ENCODE measurements at regions not wholly inside any gene's neighbourhood (a gene's known extent, or its start where the extent isn't known, plus 50 kb on each side); places are given as distances from the start of the nearest gene placed in this dataset.
A peak's percentile ranks its signal among the peaks of the same experiment; 100 is the strongest.
"Not testable (repeated sequence)": the region's sequence is repeated elsewhere in the genome, so short reads cannot be mapped to it uniquely, and the experiment has no call there.

DNA sequence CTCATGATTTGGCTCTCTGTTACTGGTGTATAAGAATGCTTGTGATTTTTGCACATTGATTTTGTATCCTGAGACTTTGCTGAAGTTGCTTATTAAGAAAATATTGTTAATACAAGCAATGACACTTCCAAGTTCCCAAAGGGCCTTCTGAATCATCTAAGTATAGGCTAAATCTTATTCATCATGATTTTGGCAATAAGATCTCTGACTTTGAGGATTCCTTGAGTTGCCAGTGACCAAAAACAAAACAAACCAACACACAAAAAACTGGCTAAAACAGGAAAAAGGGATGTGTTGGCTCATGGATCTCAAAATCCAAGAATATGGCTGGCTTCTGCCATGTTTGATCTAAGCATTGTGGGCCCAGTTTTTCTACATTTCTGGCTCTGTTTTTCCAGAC lies 163.4 kb downstream of the HHIPL2 start:
- ChIA-PET POLR2A (ENCODE audit: partially characterized antibody) (no interaction called here), CTCF (ENCODE audit: partially characterized antibody) (no interaction called here)
- no peak overlapping the region for H3K4me3 Mint-ChIP-seq
- H3K4me1 ChIP-seq (ENCODE audit: insufficient read depth, low read length): no peaks in the 10 kb centered on the region
- intact Hi-C loops (cut with micrococcal nuclease): no loop called here
- H3K36me3 ChIP-seq (ENCODE audit: insufficient read depth, low read length): no peaks in the 10 kb centered on the region
- H3K4me1 Mint-ChIP-seq: peaks cover 0 to 11% (median 0%) of the 10 kb centered on the region in 4 donors
- no peak overlapping the region for H3K4me3 ChIP-seq (ENCODE audit: low read length in 2 of 2)
- peaks cover 2 to 16% of the 10 kb centered on the region in 2 donors for H3K36me3 Mint-ChIP-seq
- no peaks in the 10 kb centered on the region for H3K9me3 ChIP-seq (ENCODE audit: control insufficient read depth in 1 of 2, low read length in 2 of 2)
- no peak overlapping the region for H3K27ac ChIP-seq (ENCODE audit: low read depth, low read length)
- H3K9me3 Mint-ChIP-seq: peaks cover 9 to 23% (median 15%) of the 10 kb centered on the region in 8 donors
- no peaks in the 10 kb centered on the region for H3K27me3 ChIP-seq (ENCODE audit: insufficient read depth, low read length)
- no peak overlapping the region for H3K27ac Mint-ChIP-seq
- no peak for DNase-seq
- peaks cover 0 to 4% of the 10 kb centered on the region in 2 donors for H3K27me3 Mint-ChIP-seq

DNA sequence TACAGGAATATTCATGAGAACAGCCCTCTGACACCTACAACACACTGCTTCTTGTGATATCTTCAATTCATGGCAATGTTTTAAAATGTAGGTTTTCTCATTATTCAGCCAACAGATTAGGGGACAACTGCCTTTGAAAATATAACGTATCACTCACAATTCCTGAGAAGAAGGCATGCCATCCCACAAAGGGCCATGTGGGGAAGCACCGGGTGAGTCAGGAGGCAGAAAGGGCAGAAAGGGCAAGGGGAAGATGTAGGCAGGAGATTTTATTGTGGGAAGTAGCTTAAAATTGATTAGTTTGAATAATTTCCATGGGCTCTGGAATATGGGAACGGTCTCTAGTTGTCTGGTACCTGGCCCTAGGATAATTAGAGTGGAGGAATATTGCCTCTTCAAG lies 165.7 kb downstream of the HHIPL2 start:
- Histone ChIP-seq H3K4me1 (ENCODE audit: insufficient read depth, low read length) (no peaks in the 10 kb centered on the region), H3K9me3 (ENCODE audit: control insufficient read depth in 1 of 2, low read length in 2 of 2) (no peaks in the 10 kb centered on the region), H3K27ac (ENCODE audit: low read depth, low read length) (no peak overlapping the region), H3K36me3 (ENCODE audit: insufficient read depth, low read length) (no peaks in the 10 kb centered on the region), H3K4me3 (ENCODE audit: low read length in 2 of 2) (no peak overlapping the region), H3K27me3 (ENCODE audit: insufficient read depth, low read length) (no peaks in the 10 kb centered on the region)
- H3K9me3 Mint-ChIP-seq: peaks cover 11 to 23% (median 15%) of the 10 kb centered on the region in 8 donors
- intact Hi-C loops (cut with micrococcal nuclease): no loop called here
- H3K27ac Mint-ChIP-seq: no peak overlapping the region
- H3K27me3 Mint-ChIP-seq: peaks cover 0 to 4% of the 10 kb centered on the region in 2 donors
- no peak for DNase-seq
- ChIA-PET CTCF (ENCODE audit: partially characterized antibody) (no interaction called here), POLR2A (ENCODE audit: partially characterized antibody) (no interaction called here)
- peaks cover 0 to 7% (median under 1%) of the 10 kb centered on the region in 4 donors for H3K4me1 Mint-ChIP-seq
- no peak overlapping the region for H3K4me3 Mint-ChIP-seq
- H3K36me3 Mint-ChIP-seq: peaks cover 2 to 14% of the 10 kb centered on the region in 2 donors

DNA sequence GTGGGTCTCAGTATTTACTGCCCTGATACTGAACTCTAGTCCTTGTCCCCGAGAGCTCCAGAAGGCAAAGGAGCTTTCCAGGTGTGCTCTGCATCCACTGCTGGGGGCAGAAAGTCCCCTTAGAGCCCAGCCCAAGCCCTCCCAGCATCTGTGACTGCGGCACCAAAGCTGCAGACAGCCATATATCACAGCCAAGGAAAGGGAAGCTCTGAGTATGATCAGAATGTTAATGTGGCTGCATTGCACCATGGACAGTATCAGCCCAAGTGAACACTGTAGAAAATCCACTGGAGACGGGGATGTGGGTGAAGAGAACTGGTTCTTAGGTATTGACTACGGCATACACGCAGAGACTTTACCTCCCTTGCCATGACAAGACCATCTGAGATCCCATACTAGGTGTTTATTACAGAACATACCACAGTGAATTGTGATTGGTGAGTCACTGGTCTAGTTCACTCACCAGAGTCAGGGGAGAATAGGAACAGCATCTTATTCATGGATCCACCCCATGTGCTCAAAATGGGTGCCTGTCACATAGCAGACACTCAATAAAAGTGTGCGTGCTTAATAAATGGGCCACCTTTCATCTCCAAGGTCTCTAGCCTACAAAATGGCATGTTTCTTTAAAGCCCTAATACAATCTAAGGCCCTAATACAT lies 170.3 kb downstream of the HHIPL2 start:
- Histone ChIP-seq H3K4me1 (ENCODE audit: insufficient read depth, low read length) (no peaks in the 10 kb centered on the region), H3K27me3 (ENCODE audit: insufficient read depth, low read length) (no peaks in the 10 kb centered on the region), H3K36me3 (ENCODE audit: insufficient read depth, low read length) (no peaks in the 10 kb centered on the region), H3K4me3 (ENCODE audit: low read length in 2 of 2) (no peak overlapping the region), H3K27ac (ENCODE audit: low read depth, low read length) (no peak overlapping the region), H3K9me3 (ENCODE audit: control insufficient read depth in 1 of 2, low read length in 2 of 2) (no peaks in the 10 kb centered on the region)
- Mint-ChIP-seq H3K27me3 (peaks cover 0 to 2% of the 10 kb centered on the region in 2 donors), H3K27ac (peak overlapping the region in 1 of 7 donors; percentile 6), H3K4me3 (no peak overlapping the region), H3K36me3 (peaks cover 2 to 14% of the 10 kb centered on the region in 2 donors), H3K9me3 (peaks cover 11 to 19% (median 13%) of the 10 kb centered on the region in 8 donors), H3K4me1 (peaks cover 5 to 15% (median 8%) of the 10 kb centered on the region in 4 donors)
- intact Hi-C loops (cut with micrococcal nuclease): no loop called here
- POLR2A ChIA-PET (ENCODE audit: partially characterized antibody): no interaction called here
- no peak for DNase-seq
- CTCF ChIA-PET (ENCODE audit: partially characterized antibody): no interaction called here

DNA sequence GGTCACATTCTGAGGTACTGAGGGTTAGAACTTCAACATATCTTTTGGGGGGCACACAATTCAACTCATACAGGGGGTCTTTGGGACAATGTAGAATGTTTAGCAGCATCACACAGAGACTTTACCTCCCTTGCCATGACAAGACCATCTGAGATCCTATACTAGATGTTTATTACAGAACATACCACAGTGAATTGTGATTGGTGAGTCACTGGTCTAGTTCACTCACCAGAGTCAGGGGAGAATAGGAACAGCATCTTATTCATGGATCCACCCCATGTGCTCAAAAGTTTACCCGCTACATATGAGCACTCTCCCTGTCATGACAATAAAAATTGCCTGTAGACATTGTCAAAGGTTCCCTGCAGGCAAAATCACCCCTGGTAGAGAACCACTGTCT lies 171.1 kb downstream of the HHIPL2 start:
- CTCF ChIA-PET (ENCODE audit: partially characterized antibody); H3K9me3 ChIP-seq (ENCODE audit: control insufficient read depth in 1 of 2, low read length in 2 of 2): not testable (repeated sequence)
- peaks cover 5 to 16% (median 9%) of the 10 kb centered on the region in 4 donors for H3K4me1 Mint-ChIP-seq

DNA sequence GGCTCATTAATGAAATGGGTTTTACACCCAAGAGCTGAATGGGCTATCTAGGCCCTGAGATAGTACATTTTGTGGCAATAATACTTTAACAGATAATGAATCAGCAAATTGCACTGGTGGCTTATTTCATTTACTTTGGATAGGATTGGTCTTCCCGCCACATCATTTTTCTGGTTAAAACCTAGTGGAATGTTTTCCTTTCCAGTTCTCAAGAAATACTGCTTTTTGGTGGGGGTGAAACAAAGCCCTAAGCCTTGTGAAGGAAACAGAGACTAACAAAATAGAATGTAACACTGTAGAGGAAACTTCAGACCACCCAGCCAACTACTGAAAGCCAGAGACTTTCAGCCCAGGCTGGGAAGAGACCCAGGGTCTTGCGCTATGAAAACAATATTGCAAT lies 172.2 kb downstream of the HHIPL2 start:
- POLR2A ChIA-PET (ENCODE audit: partially characterized antibody): no interaction called here
- Mint-ChIP-seq H3K9me3 (peaks cover 9 to 14% (median 11%) of the 10 kb centered on the region in 8 donors), H3K27ac (no peak overlapping the region), H3K27me3 (no peaks in the 10 kb centered on the region), H3K36me3 (peaks cover 0 to 9% of the 10 kb centered on the region in 2 donors), H3K4me3 (no peak overlapping the region), H3K4me1 (peaks cover 5 to 23% (median 13%) of the 10 kb centered on the region in 4 donors)
- CTCF ChIA-PET (ENCODE audit: partially characterized antibody): no interaction called here
- DNase-seq: no peak
- Histone ChIP-seq H3K4me3 (ENCODE audit: low read length in 2 of 2) (no peak overlapping the region), H3K27me3 (ENCODE audit: insufficient read depth, low read length) (no peaks in the 10 kb centered on the region), H3K9me3 (ENCODE audit: control insufficient read depth in 1 of 2, low read length in 2 of 2) (no peaks in the 10 kb centered on the region), H3K4me1 (ENCODE audit: insufficient read depth, low read length) (no peaks in the 10 kb centered on the region), H3K27ac (ENCODE audit: low read depth, low read length) (no peak overlapping the region), H3K36me3 (ENCODE audit: insufficient read depth, low read length) (no peaks in the 10 kb centered on the region)
- intact Hi-C loops (cut with micrococcal nuclease): no loop called here

More for the DNA sequence above, 171.1 kb downstream of the HHIPL2 start:
- Mint-ChIP-seq H3K9me3 (peaks cover 11 to 16% (median 12%) of the 10 kb centered on the region in 8 donors), H3K27ac (peak overlapping the region in 1 of 7 donors; percentile 24)
- H3K4me1 ChIP-seq (ENCODE audit: insufficient read depth, low read length); H3K27me3 ChIP-seq (ENCODE audit: insufficient read depth, low read length); H3K36me3 Mint-ChIP-seq; DNase-seq; intact Hi-C loops (cut with micrococcal nuclease); H3K27ac ChIP-seq (ENCODE audit: low read depth, low read length); POLR2A ChIA-PET (ENCODE audit: partially characterized antibody); H3K4me3 ChIP-seq (ENCODE audit: low read length in 2 of 2); H3K27me3 Mint-ChIP-seq; H3K36me3 ChIP-seq (ENCODE audit: insufficient read depth, low read length); H3K4me3 Mint-ChIP-seq: not testable (repeated sequence)

DNA sequence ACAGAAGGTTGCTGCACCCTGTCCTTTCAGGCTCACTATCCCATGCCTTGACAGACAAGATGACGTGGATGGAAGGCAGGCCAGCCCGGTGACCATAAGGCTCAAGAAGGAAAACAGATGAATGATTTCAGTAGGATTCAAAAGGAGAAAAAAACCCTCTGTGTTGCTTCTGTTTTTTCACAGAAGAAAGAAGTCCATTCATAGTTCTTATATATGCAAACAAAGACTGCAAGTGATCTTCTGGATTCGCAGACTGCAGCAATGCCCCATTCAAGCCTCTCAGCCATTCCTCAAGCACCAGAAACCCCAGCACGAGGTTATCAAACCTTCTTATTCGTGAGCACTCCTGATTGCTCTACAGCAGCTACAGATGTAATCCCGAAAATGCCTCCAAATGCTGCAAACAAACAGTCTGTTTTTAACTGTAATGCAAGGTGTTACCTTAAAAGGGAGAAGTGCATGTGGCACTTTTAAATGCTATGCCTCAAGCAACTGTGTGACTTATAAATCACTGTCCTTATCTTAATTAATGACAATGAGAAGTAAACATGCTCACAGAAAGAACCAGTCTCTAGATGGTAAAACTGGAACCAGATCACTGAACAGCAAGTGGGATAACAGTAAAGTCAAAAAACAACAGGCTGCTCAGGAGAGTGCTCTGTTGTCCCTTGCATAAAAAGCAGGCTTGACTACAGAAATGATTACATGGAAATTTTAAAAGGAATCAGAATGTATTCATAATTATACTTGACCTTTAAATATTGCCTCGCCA lies 173.9 kb downstream of the HHIPL2 start:
- no peaks in the 10 kb centered on the region for H3K27me3 ChIP-seq (ENCODE audit: insufficient read depth, low read length)
- no peaks in the 10 kb centered on the region for H3K36me3 Mint-ChIP-seq
- no peak for DNase-seq
- H3K9me3 Mint-ChIP-seq: peaks cover 0 to 4% (median 0%) of the 10 kb centered on the region in 8 donors
- H3K4me1 ChIP-seq (ENCODE audit: insufficient read depth, low read length): no peaks in the 10 kb centered on the region
- peak overlapping the region in 4 of 7 donors; percentile 14 to 70 (median 39) for H3K27ac Mint-ChIP-seq
- no peak overlapping the region for H3K27ac ChIP-seq (ENCODE audit: low read depth, low read length)
- ChIA-PET POLR2A (ENCODE audit: partially characterized antibody) (no interaction called here), CTCF (ENCODE audit: partially characterized antibody) (no interaction called here)
- peaks cover 5 to 23% (median 13%) of the 10 kb centered on the region in 4 donors for H3K4me1 Mint-ChIP-seq
- H3K36me3 ChIP-seq (ENCODE audit: insufficient read depth, low read length): no peaks in the 10 kb centered on the region
- no peak overlapping the region for H3K4me3 Mint-ChIP-seq
- intact Hi-C loops (cut with micrococcal nuclease): no loop called here
- H3K9me3 ChIP-seq (ENCODE audit: control insufficient read depth in 1 of 2, low read length in 2 of 2): no peaks in the 10 kb centered on the region
- no peaks in the 10 kb centered on the region for H3K27me3 Mint-ChIP-seq
- no peak overlapping the region for H3K4me3 ChIP-seq (ENCODE audit: low read length in 2 of 2)

DNA sequence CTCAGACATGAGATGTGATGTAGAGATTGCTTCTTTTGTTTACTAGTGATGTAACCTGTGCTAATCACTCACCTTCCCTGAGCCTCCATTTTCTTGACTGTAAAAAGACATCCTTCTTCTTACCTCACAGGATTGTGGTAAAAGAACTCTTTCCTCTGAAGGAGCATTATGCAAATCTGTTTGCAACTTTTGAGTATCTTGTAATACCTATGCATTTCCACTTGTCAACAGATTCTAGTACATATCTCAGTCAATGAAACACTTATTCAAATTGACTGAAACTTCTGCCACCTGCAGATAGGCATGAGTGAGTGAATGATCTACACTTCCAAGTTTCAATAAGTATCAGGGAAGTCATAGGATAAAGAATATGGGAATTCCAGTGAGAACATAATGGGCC lies 174.7 kb downstream of the HHIPL2 start:
- CTCF ChIA-PET (ENCODE audit: partially characterized antibody): no interaction called here
- no peak overlapping the region for H3K4me3 ChIP-seq (ENCODE audit: low read length in 2 of 2)
- no peaks in the 10 kb centered on the region for H3K9me3 ChIP-seq (ENCODE audit: control insufficient read depth in 1 of 2, low read length in 2 of 2)
- no peak for DNase-seq
- no peaks in the 10 kb centered on the region for H3K36me3 Mint-ChIP-seq
- H3K27me3 Mint-ChIP-seq: no peaks in the 10 kb centered on the region
- no peaks in the 10 kb centered on the region for H3K36me3 ChIP-seq (ENCODE audit: insufficient read depth, low read length)
- H3K27ac ChIP-seq (ENCODE audit: low read depth, low read length): no peak overlapping the region
- no peaks in the 10 kb centered on the region for H3K27me3 ChIP-seq (ENCODE audit: insufficient read depth, low read length)
- peaks cover 0 to 4% (median 0%) of the 10 kb centered on the region in 8 donors for H3K9me3 Mint-ChIP-seq
- POLR2A ChIA-PET (ENCODE audit: partially characterized antibody): no interaction called here
- no peaks in the 10 kb centered on the region for H3K4me1 ChIP-seq (ENCODE audit: insufficient read depth, low read length)
- peak overlapping the region in 2 of 7 donors; percentile 1 to 62 for H3K27ac Mint-ChIP-seq
- no peak overlapping the region for H3K4me3 Mint-ChIP-seq
- intact Hi-C loops (cut with micrococcal nuclease): no loop called here
- H3K4me1 Mint-ChIP-seq: peaks cover 5 to 23% (median 13%) of the 10 kb centered on the region in 4 donors
